ENCODE measurements at regions not wholly inside any gene's neighbourhood (a gene's known extent, or its start where the extent isn't known, plus 50 kb on each side); places are given as distances from the start of the nearest gene placed in this dataset.
A peak's percentile ranks its signal among the peaks of the same experiment; 100 is the strongest.

GRCh38 chr6:150744522-150745260 lies 120.8 kb upstream of the MTHFD1L start:
- H3K27me3 ChIP-seq (ENCODE audit: control insufficient read depth, insufficient read depth, low read length), result no peaks in the 10 kb centered on the region
- no peaks in the 10 kb centered on the region for H3K36me3 ChIP-seq (ENCODE audit: control insufficient read depth, insufficient read depth, low read length)
- TF ChIP-seq CTCF (IDR thresholded peaks at IDR 0.05), result no peak
- Mint-ChIP-seq H3K27ac (no peak overlapping the region), H3K4me1 (peaks cover 0 to 17% of the 10 kb centered on the region in 2 donors), H3K9me3 (no peaks in the 10 kb centered on the region), H3K36me3 (no peaks in the 10 kb centered on the region), H3K27me3 (ENCODE audit: low read depth in 2 of 2) (peaks cover 3 to 17% of the 10 kb centered on the region in 2 donors), H3K4me3 (no peak overlapping the region)
- no peaks in the 10 kb centered on the region for H3K4me1 ChIP-seq (ENCODE audit: control insufficient read depth, insufficient read depth, low read length)
- WGBS (ENCODE audit: insufficient coverage), result 100% methylated on average over 1 of the region's 2 CpGs
- intact Hi-C loops (cut with micrococcal nuclease), result no loop called here
- no peak for ATAC-seq
- H3K27ac ChIP-seq (ENCODE audit: low read length), result no peak overlapping the region
- H3K4me3 ChIP-seq (ENCODE audit: low read length), result no peak overlapping the region
- DNase-seq, result no peak
- no peaks in the 10 kb centered on the region for H3K9me3 ChIP-seq (ENCODE audit: control insufficient read depth, insufficient read depth, low read length)

DNA sequence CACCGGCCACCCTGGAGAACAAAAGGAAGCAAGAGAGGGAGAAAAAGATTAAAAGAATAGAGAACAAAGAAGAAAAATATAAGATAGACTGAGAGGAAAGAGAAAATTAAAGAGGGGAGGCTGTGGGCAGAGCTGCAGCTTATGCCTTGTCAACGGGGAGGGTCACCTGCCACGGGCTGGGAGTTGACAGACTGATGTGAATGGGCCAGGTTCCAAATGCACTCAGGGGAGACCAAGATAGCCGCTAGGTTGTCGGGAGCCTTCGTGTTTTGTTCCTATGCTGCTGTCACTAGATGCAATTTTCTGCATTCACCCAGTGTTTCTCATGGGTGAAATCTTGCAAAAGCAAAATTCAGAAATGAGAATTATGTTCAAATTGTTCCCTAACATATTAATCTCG lies 119.6 kb upstream of the MTHFD1L start:
- H3K4me3 Mint-ChIP-seq, result no peak overlapping the region
- Histone ChIP-seq H3K4me1 (ENCODE audit: control insufficient read depth, insufficient read depth, low read length) (no peaks in the 10 kb centered on the region), H3K27me3 (ENCODE audit: control insufficient read depth, insufficient read depth, low read length) (no peaks in the 10 kb centered on the region), H3K36me3 (ENCODE audit: control insufficient read depth, insufficient read depth, low read length) (no peaks in the 10 kb centered on the region), H3K27ac (ENCODE audit: low read length) (no peak overlapping the region), H3K9me3 (ENCODE audit: control insufficient read depth, insufficient read depth, low read length) (no peaks in the 10 kb centered on the region), H3K4me3 (ENCODE audit: low read length) (no peak overlapping the region)
- no peak for TF ChIP-seq CTCF (IDR thresholded peaks at IDR 0.05)
- ATAC-seq (no peak), DNase-seq (no peak)
- H3K9me3 Mint-ChIP-seq, result no peaks in the 10 kb centered on the region
- no peaks in the 10 kb centered on the region for H3K36me3 Mint-ChIP-seq
- WGBS (ENCODE audit: insufficient coverage), result 89% methylated on average over 7 of the region's 7 CpGs
- H3K27me3 Mint-ChIP-seq (ENCODE audit: low read depth in 2 of 2), result peaks cover 0 to 17% of the 10 kb centered on the region in 2 donors
- intact Hi-C loops (cut with micrococcal nuclease), result no loop called here
- H3K4me1 Mint-ChIP-seq, result peaks cover 0 to 17% of the 10 kb centered on the region in 2 donors
- no peak overlapping the region for H3K27ac Mint-ChIP-seq

- Mint-ChIP-seq H3K4me1 (peaks cover 0 to 17% of the 10 kb centered on the region in 2 donors), H3K36me3 (no peaks in the 10 kb centered on the region), H3K27ac (no peak overlapping the region), H3K27me3 (ENCODE audit: low read depth in 2 of 2) (peaks cover 0 to 12% of the 10 kb centered on the region in 2 donors), H3K9me3 (no peaks in the 10 kb centered on the region), H3K4me3 (peak overlapping the region; percentile 21)
- H3K36me3 ChIP-seq (ENCODE audit: control insufficient read depth, insufficient read depth, low read length), result no peaks in the 10 kb centered on the region
- ATAC-seq, result no peak
- no peak for TF ChIP-seq CTCF (IDR thresholded peaks at IDR 0.05)
- no peak overlapping the region for H3K27ac ChIP-seq (ENCODE audit: low read length)
- intact Hi-C loops (cut with micrococcal nuclease), result no loop called here
- no peak for DNase-seq
- H3K9me3 ChIP-seq (ENCODE audit: control insufficient read depth, insufficient read depth, low read length), result no peaks in the 10 kb centered on the region
- H3K4me3 ChIP-seq (ENCODE audit: low read length), result no peak overlapping the region
- no peaks in the 10 kb centered on the region for H3K4me1 ChIP-seq (ENCODE audit: control insufficient read depth, insufficient read depth, low read length)
- 73% methylated on average over 4 of the region's 4 CpGs for WGBS (ENCODE audit: insufficient coverage)
- H3K27me3 ChIP-seq (ENCODE audit: control insufficient read depth, insufficient read depth, low read length), result no peaks in the 10 kb centered on the region
Measured at GRCh38 chr6:150747155-150747554, 118.3 kb upstream of the MTHFD1L start.

All from natural killer cell (primary cell).